ENCODE measurements at regions not wholly inside any gene's neighbourhood (a gene's known extent, or its start where the extent isn't known, plus 50 kb on each side); places are given as distances from the start of the nearest gene placed in this dataset.

GRCh38 chr4:138851391-138852335, 163.9 kb upstream of the NOCT start:
- DNase-seq = no peak

GRCh38 chr4:138845664-138846063, 169.9 kb upstream of the NOCT start:
- DNase-seq = no peak

- no peak for DNase-seq
Measured at GRCh38 chr4:138845054-138845453, 170.5 kb upstream of the NOCT start.

- no peak for DNase-seq
Measured at GRCh38 chr4:138843616-138844015, 172.0 kb upstream of the NOCT start.

GRCh38 chr4:138841343-138841742, 174.2 kb upstream of the NOCT start:
- no peak for DNase-seq

GRCh38 chr4:138838251-138838650, 177.3 kb upstream of the NOCT start:
- DNase-seq = no peak

- peak; percentile 35 for DNase-seq
Measured at GRCh38 chr4:138835832-138836533, 179.6 kb upstream of the NOCT start.

GRCh38 chr4:138833974-138834373, 181.6 kb upstream of the NOCT start:
- DNase-seq = no peak

GRCh38 chr4:138832563-138832962, 183.0 kb upstream of the NOCT start:
- no peak for DNase-seq

- no peak for DNase-seq
Measured at GRCh38 chr4:138831948-138832347, 183.6 kb upstream of the NOCT start.

GRCh38 chr4:138828926-138829325, 186.7 kb upstream of the NOCT start:
- no peak for DNase-seq

GRCh38 chr4:138826754-138827153, 188.8 kb upstream of the NOCT start:
- no peak for DNase-seq

- no peak for DNase-seq
Measured at GRCh38 chr4:138826322-138826721, 189.3 kb upstream of the NOCT start.

- no peak for DNase-seq
Measured at GRCh38 chr4:138821331-138821730, 194.2 kb upstream of the NOCT start.

- no peak for DNase-seq
Measured at GRCh38 chr4:138816875-138817274, 198.7 kb upstream of the NOCT start.

GRCh38 chr4:138815811-138816210, 199.8 kb upstream of the NOCT start:
- DNase-seq = no peak

- DNase-seq = no peak
Measured at GRCh38 chr4:138805736-138806135, 209.8 kb upstream of the NOCT start.

- no peak for DNase-seq
Measured at GRCh38 chr4:138804711-138805110, 210.9 kb upstream of the NOCT start.

- DNase-seq = no peak
Measured at GRCh38 chr4:138803051-138803450, 212.5 kb upstream of the NOCT start.

- DNase-seq = no peak
Measured at GRCh38 chr4:138802499-138802898, 213.1 kb upstream of the NOCT start.

GRCh38 chr4:138800421-138800820, 215.2 kb upstream of the NOCT start:
- no peak for DNase-seq

- no peak for DNase-seq
Measured at GRCh38 chr4:138798404-138798803, 217.2 kb upstream of the NOCT start.

- no peak for DNase-seq
Measured at GRCh38 chr4:138797646-138798045, 217.9 kb upstream of the NOCT start.

- DNase-seq = no peak
Measured at GRCh38 chr4:138796761-138797160, 218.8 kb upstream of the NOCT start.

Measured in dermis blood vessel endothelial cell (primary cell).